ENCODE measurements at regions not wholly inside any gene's neighbourhood (a gene's known extent, or its start where the extent isn't known, plus 50 kb on each side); places are given as distances from the start of the nearest gene placed in this dataset.

DNA sequence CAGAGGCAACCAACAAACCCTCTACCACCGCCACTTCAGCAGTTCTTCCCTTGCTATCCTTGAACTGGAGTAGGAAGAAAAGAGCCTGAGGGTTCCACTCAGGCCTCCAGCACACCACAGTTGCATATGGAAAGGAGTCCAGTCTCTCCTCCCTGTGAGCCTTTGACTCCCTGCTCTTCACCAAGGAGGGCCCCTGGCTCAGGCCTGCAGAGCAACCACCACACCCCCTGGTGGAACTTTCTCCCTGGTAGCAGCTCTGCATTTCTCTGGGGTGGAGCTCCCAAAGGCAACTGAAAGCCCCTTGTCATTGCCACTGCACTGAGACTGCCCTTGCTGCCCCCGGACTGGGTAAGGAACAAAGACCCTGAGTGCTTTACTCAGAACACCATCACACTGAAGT lies 1021.5 kb upstream of the ADGRL2 start:
- H3K9me3 ChIP-seq (ENCODE audit: control insufficient read depth, low read length) = no peaks in the 10 kb centered on the region
- no peaks in the 10 kb centered on the region for H3K4me1 ChIP-seq (ENCODE audit: control insufficient read depth, insufficient read depth, low read length)
- WGBS, 2 experiments = 89 to 97% methylated on average over 2 of the region's 2 CpGs
- no peak overlapping the region for H3K4me3 ChIP-seq (ENCODE audit: insufficient read depth, low read depth, low read length)
- no peak overlapping the region for H3K27ac ChIP-seq (ENCODE audit: insufficient read depth, low read depth, low read length, poor library complexity, severe bottlenecking)
- no peaks in the 10 kb centered on the region for H3K27me3 ChIP-seq (ENCODE audit: control insufficient read depth, insufficient read depth, low read length, poor library complexity, severe bottlenecking)
- H3K36me3 ChIP-seq (ENCODE audit: control insufficient read depth, insufficient read depth, low read length) = no peaks in the 10 kb centered on the region

DNA sequence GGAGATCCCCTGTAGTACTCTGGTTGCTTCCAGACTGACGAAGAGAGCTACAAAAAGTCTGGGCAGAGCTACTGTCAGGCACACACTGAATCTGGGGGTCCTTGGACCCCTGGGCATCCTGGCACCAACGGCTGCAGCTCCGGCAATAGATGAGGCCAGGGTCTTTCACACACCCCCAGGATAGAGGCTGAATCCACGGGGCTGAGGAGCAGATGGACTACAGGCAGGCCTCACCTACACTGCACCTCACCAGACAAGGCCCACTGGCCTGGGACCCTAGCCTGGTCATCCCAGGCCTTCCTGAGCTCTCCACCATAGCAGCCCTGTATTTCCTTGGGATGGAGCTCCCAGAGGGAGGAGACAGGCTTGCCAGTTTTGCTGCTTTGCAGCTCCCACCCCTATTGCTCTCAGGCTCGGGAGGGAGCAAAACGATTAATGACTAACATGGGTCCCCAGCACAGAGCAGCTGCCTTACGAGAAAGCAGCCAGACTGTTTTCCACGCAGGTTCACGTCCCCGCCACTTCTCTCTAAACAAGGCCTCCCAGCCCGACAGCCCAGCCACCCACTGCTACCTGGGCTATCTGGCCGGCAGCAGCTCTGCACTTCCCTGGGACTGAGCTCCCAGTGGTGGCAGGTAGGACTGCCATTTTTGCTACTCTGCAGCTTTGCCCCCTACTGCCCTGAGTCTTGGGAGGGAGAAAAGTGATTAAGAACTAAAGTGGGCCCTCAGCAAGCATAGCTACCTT lies 1022.5 kb upstream of the ADGRL2 start:
- WGBS, 2 experiments = 94% methylated on average over 12 of the region's 12 CpGs

DNA sequence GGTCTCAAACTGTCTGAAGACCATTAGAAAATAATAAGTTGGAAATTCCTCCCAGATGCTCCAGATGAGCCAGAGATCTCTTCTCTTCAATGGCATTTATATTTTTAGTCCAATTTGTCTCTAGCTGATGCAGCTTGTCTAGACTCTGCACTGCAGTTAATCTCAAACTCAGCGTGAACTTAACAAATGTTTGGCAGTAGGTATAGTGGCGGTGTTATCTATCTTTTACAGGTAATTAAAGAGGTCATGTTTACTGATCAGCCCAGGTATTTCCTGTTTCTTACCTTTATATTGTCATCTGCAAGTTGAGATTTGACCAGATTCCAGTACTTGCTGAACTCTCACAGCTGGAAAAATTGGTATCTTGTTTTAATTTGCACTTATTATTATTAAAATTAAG lies 1024.5 kb upstream of the ADGRL2 start:
- no peaks in the 10 kb centered on the region for H3K4me1 ChIP-seq (ENCODE audit: control insufficient read depth, insufficient read depth, low read length)
- H3K9me3 ChIP-seq (ENCODE audit: control insufficient read depth, low read length) = no peaks in the 10 kb centered on the region
- no peaks in the 10 kb centered on the region for H3K27me3 ChIP-seq (ENCODE audit: control insufficient read depth, insufficient read depth, low read length, poor library complexity, severe bottlenecking)
- H3K27ac ChIP-seq (ENCODE audit: insufficient read depth, low read depth, low read length, poor library complexity, severe bottlenecking) = no peak overlapping the region
- WGBS, 2 experiments = 97 to 100% methylated on average over 2 of the region's 2 CpGs
- H3K4me3 ChIP-seq (ENCODE audit: insufficient read depth, low read depth, low read length) = no peak overlapping the region
- no peaks in the 10 kb centered on the region for H3K36me3 ChIP-seq (ENCODE audit: control insufficient read depth, insufficient read depth, low read length)

More for the DNA sequence above, 1022.5 kb upstream of the ADGRL2 start:
- H3K4me3 ChIP-seq (ENCODE audit: insufficient read depth, low read depth, low read length) = no peak overlapping the region
- H3K27me3 ChIP-seq (ENCODE audit: control insufficient read depth, insufficient read depth, low read length, poor library complexity, severe bottlenecking) = no peaks in the 10 kb centered on the region
- no peaks in the 10 kb centered on the region for H3K4me1 ChIP-seq (ENCODE audit: control insufficient read depth, insufficient read depth, low read length)
- no peaks in the 10 kb centered on the region for H3K36me3 ChIP-seq (ENCODE audit: control insufficient read depth, insufficient read depth, low read length)
- no peaks in the 10 kb centered on the region for H3K9me3 ChIP-seq (ENCODE audit: control insufficient read depth, low read length)
- no peak overlapping the region for H3K27ac ChIP-seq (ENCODE audit: insufficient read depth, low read depth, low read length, poor library complexity, severe bottlenecking)

DNA sequence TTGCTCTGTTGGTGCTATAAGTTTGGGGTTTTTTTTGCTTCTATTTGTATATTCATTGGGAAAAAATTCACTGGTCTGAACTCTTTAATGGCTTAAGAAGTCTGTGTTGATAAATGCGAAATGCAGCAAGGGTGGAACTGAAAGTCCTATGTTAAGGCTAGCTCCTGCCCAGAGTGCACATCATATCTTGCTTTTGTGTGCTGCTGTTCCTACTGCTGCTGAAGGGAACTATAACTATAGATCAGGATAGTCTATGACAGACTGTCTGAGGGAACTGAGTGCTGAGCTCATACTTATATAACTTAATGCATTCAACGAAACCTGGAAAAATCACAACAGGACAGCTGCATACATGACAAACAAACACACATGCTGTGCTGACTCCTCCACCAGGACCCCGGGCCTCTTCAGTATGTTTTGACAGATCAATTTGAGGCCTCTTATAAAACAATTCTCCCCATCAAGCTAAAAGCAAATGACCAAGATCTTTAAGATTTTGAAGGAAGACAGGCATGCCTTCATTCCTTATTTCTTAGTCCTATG lies 1031.5 kb upstream of the ADGRL2 start:
- Histone ChIP-seq H3K36me3 (ENCODE audit: control insufficient read depth, insufficient read depth, low read length) (no peaks in the 10 kb centered on the region), H3K4me1 (ENCODE audit: control insufficient read depth, insufficient read depth, low read length) (no peaks in the 10 kb centered on the region), H3K4me3 (ENCODE audit: insufficient read depth, low read depth, low read length) (no peak overlapping the region), H3K27ac (ENCODE audit: insufficient read depth, low read depth, low read length, poor library complexity, severe bottlenecking) (no peak overlapping the region), H3K9me3 (ENCODE audit: control insufficient read depth, low read length) (no peaks in the 10 kb centered on the region), H3K27me3 (ENCODE audit: control insufficient read depth, insufficient read depth, low read length, poor library complexity, severe bottlenecking) (no peaks in the 10 kb centered on the region)
- 70 to 80% methylated on average over 3 of the region's 3 CpGs for WGBS, 2 experiments

DNA sequence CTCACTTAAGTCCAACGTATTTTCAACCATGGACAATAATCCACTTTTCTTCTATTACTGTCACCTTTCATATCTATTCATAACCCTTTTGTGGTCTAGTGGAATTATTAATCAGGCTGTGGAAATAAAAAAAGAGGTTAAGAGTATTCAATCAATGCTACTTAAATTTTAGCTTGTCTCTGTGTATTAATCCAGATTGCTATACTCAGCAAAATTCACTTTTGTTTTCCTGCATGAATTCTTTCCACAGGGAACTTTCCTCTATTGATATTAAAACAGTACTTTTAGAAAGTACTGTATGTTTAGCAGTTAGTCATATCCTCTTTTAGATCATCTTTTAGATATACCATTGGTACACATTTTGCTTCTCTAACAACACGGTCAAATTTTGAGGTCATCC lies 1033.0 kb upstream of the ADGRL2 start:
- H3K4me3 ChIP-seq (ENCODE audit: insufficient read depth, low read depth, low read length) = no peak overlapping the region
- H3K36me3 ChIP-seq (ENCODE audit: control insufficient read depth, insufficient read depth, low read length) = no peaks in the 10 kb centered on the region
- no peaks in the 10 kb centered on the region for H3K27me3 ChIP-seq (ENCODE audit: control insufficient read depth, insufficient read depth, low read length, poor library complexity, severe bottlenecking)
- H3K27ac ChIP-seq (ENCODE audit: insufficient read depth, low read depth, low read length, poor library complexity, severe bottlenecking) = no peak overlapping the region
- 90 to 96% methylated on average over 1 of the region's 2 CpGs for WGBS, 2 experiments
- no peaks in the 10 kb centered on the region for H3K9me3 ChIP-seq (ENCODE audit: control insufficient read depth, low read length)
- no peaks in the 10 kb centered on the region for H3K4me1 ChIP-seq (ENCODE audit: control insufficient read depth, insufficient read depth, low read length)

DNA sequence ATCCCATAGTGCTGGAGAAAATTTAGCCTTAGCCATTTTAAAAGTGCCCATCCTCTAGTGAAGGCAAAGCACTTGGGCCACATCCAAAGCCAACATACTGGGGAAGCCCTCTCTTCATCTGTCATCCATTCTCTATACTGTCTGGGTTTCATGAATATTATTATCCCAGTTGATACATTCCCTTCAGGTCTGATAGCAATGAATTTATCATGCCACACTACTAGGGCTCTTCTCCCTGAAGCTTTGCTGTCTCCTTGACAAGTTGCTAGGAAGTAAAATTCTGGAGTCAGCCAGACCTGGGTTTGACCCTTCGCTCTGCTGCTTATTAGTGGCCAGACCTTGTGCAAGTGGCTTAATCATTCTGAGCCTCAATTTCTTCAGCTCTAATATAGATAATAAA lies 1041.4 kb upstream of the ADGRL2 start:
- Histone ChIP-seq H3K36me3 (ENCODE audit: control insufficient read depth, insufficient read depth, low read length) (no peaks in the 10 kb centered on the region), H3K9me3 (ENCODE audit: control insufficient read depth, low read length) (no peaks in the 10 kb centered on the region), H3K27ac (ENCODE audit: insufficient read depth, low read depth, low read length, poor library complexity, severe bottlenecking) (no peak overlapping the region), H3K4me1 (ENCODE audit: control insufficient read depth, insufficient read depth, low read length) (no peaks in the 10 kb centered on the region), H3K27me3 (ENCODE audit: control insufficient read depth, insufficient read depth, low read length, poor library complexity, severe bottlenecking) (no peaks in the 10 kb centered on the region), H3K4me3 (ENCODE audit: insufficient read depth, low read depth, low read length) (no peak overlapping the region)
- WGBS, 2 experiments = 88 to 100% methylated on average over 1 of the region's 1 CpG

DNA sequence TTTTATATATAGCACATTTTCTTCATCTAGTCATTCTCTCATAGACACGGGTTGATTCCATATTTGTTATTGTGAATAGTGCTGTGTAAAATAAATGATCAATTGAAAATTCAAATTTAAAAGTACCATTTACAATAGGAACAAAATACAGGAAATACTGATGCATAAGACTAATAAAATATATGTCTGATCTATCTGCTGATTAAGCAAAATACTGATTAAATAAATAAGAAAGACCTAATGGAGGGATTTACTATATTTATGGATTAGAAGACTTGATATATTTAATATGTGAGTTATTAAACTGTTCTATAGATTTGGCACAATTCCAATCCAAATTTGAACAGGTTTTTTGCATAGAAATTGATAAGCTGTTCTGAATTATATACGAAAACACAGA lies 1044.8 kb upstream of the ADGRL2 start:
- 100% methylated on average over 1 of the region's 2 CpGs for WGBS, 2 experiments
- no peak overlapping the region for H3K27ac ChIP-seq (ENCODE audit: insufficient read depth, low read depth, low read length, poor library complexity, severe bottlenecking)

DNA sequence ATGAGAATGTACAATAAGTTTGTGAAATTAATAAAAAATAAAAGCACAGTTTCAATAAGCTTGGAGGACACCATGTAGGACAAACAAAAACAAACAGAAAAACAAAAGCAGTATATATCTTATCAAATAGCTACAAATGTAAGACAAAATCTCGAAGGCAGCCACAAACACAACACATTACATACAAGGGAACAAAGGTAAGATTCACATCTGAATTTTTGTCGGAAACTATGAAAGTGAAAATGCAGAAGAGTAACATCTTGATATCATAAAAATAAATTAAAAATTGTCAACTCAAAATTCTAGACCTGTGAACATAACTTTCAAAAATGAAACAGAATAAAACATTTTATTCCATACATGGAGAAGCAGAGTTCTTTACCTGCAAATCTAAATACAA lies 1049.5 kb upstream of the ADGRL2 start:
- 100% methylated on average over 1 of the region's 2 CpGs; no CpG with 5 or more reads in 1 of the 2 experiments for WGBS, 2 experiments
- H3K27ac ChIP-seq (ENCODE audit: insufficient read depth, low read depth, low read length, poor library complexity, severe bottlenecking) = no peak overlapping the region
- H3K4me1 ChIP-seq (ENCODE audit: control insufficient read depth, insufficient read depth, low read length) = no peaks in the 10 kb centered on the region

More for the DNA sequence above, 1044.8 kb upstream of the ADGRL2 start:
- Histone ChIP-seq H3K9me3 (ENCODE audit: control insufficient read depth, low read length) (no peaks in the 10 kb centered on the region), H3K27me3 (ENCODE audit: control insufficient read depth, insufficient read depth, low read length, poor library complexity, severe bottlenecking) (no peaks in the 10 kb centered on the region), H3K4me3 (ENCODE audit: insufficient read depth, low read depth, low read length) (no peak overlapping the region), H3K4me1 (ENCODE audit: control insufficient read depth, insufficient read depth, low read length) (no peaks in the 10 kb centered on the region), H3K36me3 (ENCODE audit: control insufficient read depth, insufficient read depth, low read length) (no peaks in the 10 kb centered on the region)

DNA sequence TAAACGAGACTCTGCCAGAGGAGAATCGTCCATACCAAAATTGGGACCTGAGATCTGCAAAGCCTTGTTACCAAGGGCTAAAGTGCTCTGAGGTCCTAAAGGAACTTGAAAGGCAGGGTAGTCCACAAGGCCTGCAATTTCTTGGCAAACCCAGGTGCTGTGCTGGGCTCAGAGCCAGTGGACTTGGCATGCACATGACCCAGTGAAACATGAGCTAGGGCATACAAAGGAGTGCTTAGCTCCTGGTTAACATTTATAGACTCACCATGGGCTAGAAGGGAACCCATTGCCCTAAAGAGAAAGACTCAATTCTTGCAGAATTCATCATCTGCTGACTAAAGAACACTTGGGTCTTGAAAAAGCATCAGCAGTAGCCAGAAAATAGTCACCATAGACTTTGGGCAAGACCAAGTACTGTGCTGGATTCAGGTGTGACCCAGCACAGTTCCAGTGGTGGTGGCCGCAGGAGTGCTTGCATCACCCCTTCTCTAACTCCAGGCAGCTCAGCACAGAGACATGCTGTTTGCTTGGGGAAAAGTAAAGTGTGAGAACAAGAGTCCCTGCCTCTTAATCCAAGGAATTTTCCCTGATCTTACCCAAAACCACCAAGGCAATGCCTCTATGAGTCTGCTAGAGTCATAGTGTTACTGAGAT lies 1069.4 kb upstream of the ADGRL2 start:
- no peaks in the 10 kb centered on the region for H3K9me3 ChIP-seq (ENCODE audit: control insufficient read depth, low read length)
- H3K27ac ChIP-seq (ENCODE audit: insufficient read depth, low read depth, low read length, poor library complexity, severe bottlenecking) = no peak overlapping the region
- H3K4me1 ChIP-seq (ENCODE audit: control insufficient read depth, insufficient read depth, low read length) = no peaks in the 10 kb centered on the region
- 93 to 95% methylated on average over 3 of the region's 3 CpGs for WGBS, 2 experiments
- H3K4me3 ChIP-seq (ENCODE audit: insufficient read depth, low read depth, low read length) = no peak overlapping the region
- no peaks in the 10 kb centered on the region for H3K27me3 ChIP-seq (ENCODE audit: control insufficient read depth, insufficient read depth, low read length, poor library complexity, severe bottlenecking)
- no peaks in the 10 kb centered on the region for H3K36me3 ChIP-seq (ENCODE audit: control insufficient read depth, insufficient read depth, low read length)

More for the DNA sequence above, 1049.5 kb upstream of the ADGRL2 start:
- Histone ChIP-seq H3K9me3 (ENCODE audit: control insufficient read depth, low read length) (no peaks in the 10 kb centered on the region), H3K36me3 (ENCODE audit: control insufficient read depth, insufficient read depth, low read length) (no peaks in the 10 kb centered on the region), H3K27me3 (ENCODE audit: control insufficient read depth, insufficient read depth, low read length, poor library complexity, severe bottlenecking) (no peaks in the 10 kb centered on the region), H3K4me3 (ENCODE audit: insufficient read depth, low read depth, low read length) (no peak overlapping the region)

DNA sequence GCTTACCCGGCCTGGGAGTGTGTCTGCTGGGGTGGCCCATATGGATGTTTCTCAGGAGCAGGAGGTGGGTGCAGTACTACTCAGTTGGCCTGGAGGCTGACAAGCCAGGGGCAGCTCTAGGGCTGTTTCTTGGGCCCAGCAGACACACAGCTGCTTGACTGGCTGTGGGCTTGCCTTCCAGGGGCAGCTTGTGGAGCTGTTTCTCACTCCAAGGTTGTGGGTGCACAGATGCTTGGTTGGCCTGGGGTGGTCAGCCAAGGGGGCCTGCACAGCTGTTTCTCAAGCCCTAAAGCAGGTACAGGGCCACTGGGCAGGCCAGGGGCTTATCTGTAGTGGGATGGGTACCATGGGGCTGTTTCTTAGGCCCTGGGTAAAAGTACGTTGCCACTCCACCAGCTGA lies 1078.1 kb upstream of the ADGRL2 start:
- no peaks in the 10 kb centered on the region for H3K36me3 ChIP-seq (ENCODE audit: control insufficient read depth, insufficient read depth, low read length)
- no peak overlapping the region for H3K27ac ChIP-seq (ENCODE audit: insufficient read depth, low read depth, low read length, poor library complexity, severe bottlenecking)
- H3K9me3 ChIP-seq (ENCODE audit: control insufficient read depth, low read length) = no peaks in the 10 kb centered on the region
- H3K4me1 ChIP-seq (ENCODE audit: control insufficient read depth, insufficient read depth, low read length) = no peaks in the 10 kb centered on the region
- WGBS, 2 experiments = 92 to 97% methylated on average over 2 of the region's 2 CpGs
- H3K4me3 ChIP-seq (ENCODE audit: insufficient read depth, low read depth, low read length) = no peak overlapping the region
- no peaks in the 10 kb centered on the region for H3K27me3 ChIP-seq (ENCODE audit: control insufficient read depth, insufficient read depth, low read length, poor library complexity, severe bottlenecking)
